ENCODE measurements at regions not wholly inside any gene's neighbourhood (a gene's known extent, or its start where the extent isn't known, plus 50 kb on each side); places are given as distances from the start of the nearest gene placed in this dataset.
"Not testable (repeated sequence)": the region's sequence is repeated elsewhere in the genome, so short reads cannot be mapped to it uniquely, and the experiment has no call there.

DNA sequence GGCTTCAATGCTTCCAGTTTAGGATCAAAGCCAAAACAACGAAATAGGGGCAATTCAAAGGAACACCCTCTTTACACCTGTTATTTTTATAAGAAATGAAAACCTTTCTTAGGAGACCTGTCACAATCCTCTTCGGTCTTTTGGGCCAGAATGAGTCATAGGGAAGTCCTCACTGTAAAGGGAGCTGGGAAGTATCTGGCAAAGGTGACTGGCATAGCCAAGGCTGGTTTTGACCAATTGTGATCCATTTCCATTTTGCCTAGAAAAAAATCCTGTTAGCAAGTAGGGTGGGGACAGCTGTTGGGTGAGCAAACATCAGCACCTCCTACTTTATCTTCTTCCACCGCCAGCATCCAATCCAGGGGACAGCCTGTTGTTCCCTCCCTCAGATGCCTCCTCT is 343.2 kb upstream of the SULF2 start (continued):
- TF ChIP-seq, protein P1, sequence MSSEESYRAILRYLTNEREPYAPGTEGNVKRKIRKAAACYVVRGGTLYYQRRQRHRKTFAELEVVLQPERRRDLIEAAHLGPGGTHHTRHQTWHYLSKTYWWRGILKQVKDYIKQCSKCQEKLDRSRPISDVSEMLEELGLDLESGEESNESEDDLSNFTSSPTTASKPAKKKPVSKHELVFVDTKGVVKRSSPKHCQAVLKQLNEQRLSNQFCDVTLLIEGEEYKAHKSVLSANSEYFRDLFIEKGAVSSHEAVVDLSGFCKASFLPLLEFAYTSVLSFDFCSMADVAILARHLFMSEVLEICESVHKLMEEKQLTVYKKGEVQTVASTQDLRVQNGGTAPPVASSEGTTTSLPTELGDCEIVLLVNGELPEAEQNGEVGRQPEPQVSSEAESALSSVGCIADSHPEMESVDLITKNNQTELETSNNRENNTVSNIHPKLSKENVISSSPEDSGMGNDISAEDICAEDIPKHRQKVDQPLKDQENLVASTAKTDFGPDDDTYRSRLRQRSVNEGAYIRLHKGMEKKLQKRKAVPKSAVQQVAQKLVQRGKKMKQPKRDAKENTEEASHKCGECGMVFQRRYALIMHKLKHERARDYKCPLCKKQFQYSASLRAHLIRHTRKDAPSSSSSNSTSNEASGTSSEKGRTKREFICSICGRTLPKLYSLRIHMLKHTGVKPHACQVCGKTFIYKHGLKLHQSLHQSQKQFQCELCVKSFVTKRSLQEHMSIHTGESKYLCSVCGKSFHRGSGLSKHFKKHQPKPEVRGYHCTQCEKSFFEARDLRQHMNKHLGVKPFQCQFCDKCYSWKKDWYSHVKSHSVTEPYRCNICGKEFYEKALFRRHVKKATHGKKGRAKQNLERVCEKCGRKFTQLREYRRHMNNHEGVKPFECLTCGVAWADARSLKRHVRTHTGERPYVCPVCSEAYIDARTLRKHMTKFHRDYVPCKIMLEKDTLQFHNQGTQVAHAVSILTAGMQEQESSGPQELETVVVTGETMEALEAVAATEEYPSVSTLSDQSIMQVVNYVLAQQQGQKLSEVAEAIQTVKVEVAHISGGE (CRISPR knock-in tag; IDR thresholded peaks at IDR 0.05), result no peak
- TF ChIP-seq ATF7 (IDR thresholded peaks at IDR 0.05; ENCODE audit: low read depth) (no peak), ZNF217 (IDR thresholded peaks at IDR 0.05) (no peak), FOS (IDR thresholded peaks at IDR 0.05; ENCODE audit: borderline replicate concordance, extremely low read depth, insufficient read length) (no peak), GATAD2B (conservative IDR thresholded peaks at IDR 0.05; ENCODE audit: low read depth) (no peak)

DNA sequence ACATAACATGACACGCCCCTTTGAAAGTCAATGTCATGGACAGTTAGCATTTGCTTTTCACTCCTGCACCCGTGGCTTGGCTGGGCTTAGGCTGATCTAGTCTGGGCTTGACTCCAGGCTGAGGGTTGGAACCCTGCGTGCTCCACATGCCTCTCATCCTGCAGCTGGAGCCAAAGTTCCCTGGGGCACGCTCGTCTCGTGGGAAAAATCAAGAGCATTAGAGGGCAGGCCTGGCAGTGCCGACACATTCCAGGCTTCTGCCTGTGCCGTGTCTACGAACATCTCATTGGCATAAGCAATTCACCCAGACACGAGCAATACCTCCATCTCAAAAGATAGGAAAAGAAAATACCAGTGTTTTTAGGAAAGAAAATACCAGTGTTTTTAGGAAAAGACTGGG is 342.7 kb upstream of the SULF2 start:
- H4K20me1 ChIP-seq (ENCODE audit: control insufficient read depth, insufficient read depth); DNase-seq (ENCODE audit: low read depth, low spot score); FAIRE-seq; BruUV-seq (replicated peaks); H3K36me3 ChIP-seq (ENCODE audit: control insufficient read depth in 2 of 2, insufficient read depth in 2 of 2, low read length in 1 of 2); H3K4me3 ChIP-seq; H3K9ac ChIP-seq (ENCODE audit: control insufficient read depth, insufficient read depth, low read length); H3K4me2 ChIP-seq (ENCODE audit: control insufficient read depth, insufficient read depth); ATAC-seq; H3K4me1 ChIP-seq (ENCODE audit: control insufficient read depth, insufficient read depth, low read length); RAD21 ChIA-PET (ENCODE audit: unreplicated experiment); H3K27ac ChIP-seq (ENCODE audit: control insufficient read depth, insufficient read depth); H3K79me2 ChIP-seq (ENCODE audit: control insufficient read depth, insufficient read depth, low read length); intact Hi-C loops (cut with micrococcal nuclease; ENCODE audit: unreplicated experiment); POLR2A ChIA-PET; H3K27me3 ChIP-seq (replicated peaks in 1 of 2; ENCODE audit: control insufficient read depth in 2 of 2, insufficient read depth in 2 of 2, low read length in 1 of 2); SMC1A ChIA-PET (ENCODE audit: uncharacterized antibody, unreplicated experiment); in situ Hi-C loops (cut with MboI); H3K9me3 ChIP-seq (replicated peaks; ENCODE audit: control insufficient read depth, insufficient read depth, low read length); H2AFZ ChIP-seq (ENCODE audit: control insufficient read depth, low read depth, low read length): not testable (repeated sequence)
- WGBS (ENCODE audit: insufficient coverage, insufficient replicate concordance, low lambda C conversion rate, missing lambda C conversion rate), result 28% methylated on average over 10 of the region's 10 CpGs
- CTCF ChIA-PET, result interaction anchor here (0.6 kb wide), 1 partner anchor 355 kb away, joined by 3 read pairs; no protein-coding TSS in a partner anchor

DNA sequence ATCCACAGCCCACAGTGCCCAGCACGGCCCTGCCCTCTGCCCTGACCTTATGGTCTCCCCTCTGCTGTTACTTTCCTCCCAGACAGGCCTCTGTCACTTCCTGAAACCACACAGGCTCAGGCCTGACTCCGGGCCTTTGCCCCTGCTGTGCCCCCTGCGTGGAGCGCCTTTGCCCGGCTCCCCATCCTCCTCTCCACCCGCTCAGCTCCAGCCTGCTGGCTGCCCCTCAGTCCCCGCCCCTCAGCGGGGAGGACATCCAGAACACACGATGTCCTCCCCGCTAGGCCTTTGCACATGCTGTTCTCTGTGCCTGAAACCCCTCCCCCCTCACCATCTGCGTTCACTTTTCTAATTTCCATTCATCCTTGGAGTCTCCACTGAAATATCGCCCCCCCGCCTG is 341.9 kb upstream of the SULF2 start:
- not testable (repeated sequence) for DNase-seq (ENCODE audit: low read depth, low spot score); H3K4me1 ChIP-seq (ENCODE audit: control insufficient read depth, insufficient read depth, low read length)

More for the DNA sequence above, 341.9 kb upstream of the SULF2 start:
- H3K4me3 ChIP-seq; H3K9me3 ChIP-seq (replicated peaks; ENCODE audit: control insufficient read depth, insufficient read depth, low read length); H3K27me3 ChIP-seq (replicated peaks in 1 of 2; ENCODE audit: control insufficient read depth in 2 of 2, insufficient read depth in 2 of 2, low read length in 1 of 2); H2AFZ ChIP-seq (ENCODE audit: control insufficient read depth, low read depth, low read length); intact Hi-C loops (cut with micrococcal nuclease; ENCODE audit: unreplicated experiment); in situ Hi-C loops (cut with MboI); ATAC-seq; H4K20me1 ChIP-seq (ENCODE audit: control insufficient read depth, insufficient read depth); H3K36me3 ChIP-seq (ENCODE audit: control insufficient read depth in 2 of 2, insufficient read depth in 2 of 2, low read length in 1 of 2); H3K4me2 ChIP-seq (ENCODE audit: control insufficient read depth, insufficient read depth); H3K9ac ChIP-seq (ENCODE audit: control insufficient read depth, insufficient read depth, low read length); FAIRE-seq; BruUV-seq (replicated peaks); H3K79me2 ChIP-seq (ENCODE audit: control insufficient read depth, insufficient read depth, low read length); H3K27ac ChIP-seq (ENCODE audit: control insufficient read depth, insufficient read depth); RAD21 ChIA-PET (ENCODE audit: unreplicated experiment); POLR2A ChIA-PET: not testable (repeated sequence)
- 9% methylated on average over 8 of the region's 13 CpGs for WGBS (ENCODE audit: insufficient coverage, insufficient replicate concordance, low lambda C conversion rate, missing lambda C conversion rate)
- ChIA-PET CTCF (interaction anchor here (0.6 kb wide), 1 partner anchor 356 kb away, joined by 3 read pairs; no protein-coding TSS in a partner anchor), SMC1A (ENCODE audit: uncharacterized antibody, unreplicated experiment) (interaction anchor here (0.7 kb wide), 1 partner anchor 402 kb away, joined by 3 read pairs; no protein-coding TSS in a partner anchor)
